VCaP (cell line): ENCODE measurements at regions not wholly inside any gene's neighbourhood (a gene's known extent, or its start where the extent isn't known, plus 50 kb on each side); places are given as distances from the start of the nearest gene placed in this dataset.

Experiments
- H3K27ac ChIP-seq: fragments of 450-650 bp; 2 replicates; pipeline ENCODE4 v1.5.1; 2017
- TF ChIP-seq, protein P1 (sequence below): fragments of 450-650 bp; conservative IDR thresholded peaks from 2 replicates; pipeline ENCODE4 v1.5.1; 2017; ENCODE audit warnings: mild to moderate bottlenecking, moderate library complexity

DNA sequence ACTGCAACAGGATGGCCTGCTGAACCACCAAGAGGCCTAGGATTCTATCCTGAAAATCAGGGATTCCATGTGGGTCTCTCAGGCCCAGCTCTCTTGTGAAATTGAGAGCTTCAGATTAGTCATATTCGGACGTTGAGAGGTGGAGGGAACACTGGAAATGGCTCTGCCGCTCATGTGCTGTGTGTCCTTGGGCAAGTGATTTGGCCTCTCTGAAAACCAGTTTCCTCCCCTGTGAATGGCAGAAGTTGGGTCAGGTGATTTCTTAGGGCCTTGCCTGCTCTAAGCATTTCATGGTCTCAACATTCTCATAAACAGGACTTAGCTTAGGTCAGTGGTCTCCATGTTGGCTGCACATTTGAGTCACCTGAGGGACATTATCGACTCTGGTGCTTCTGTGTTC, 470.1 kb downstream of the PREX1 start:
- TF ChIP-seq, protein P1, sequence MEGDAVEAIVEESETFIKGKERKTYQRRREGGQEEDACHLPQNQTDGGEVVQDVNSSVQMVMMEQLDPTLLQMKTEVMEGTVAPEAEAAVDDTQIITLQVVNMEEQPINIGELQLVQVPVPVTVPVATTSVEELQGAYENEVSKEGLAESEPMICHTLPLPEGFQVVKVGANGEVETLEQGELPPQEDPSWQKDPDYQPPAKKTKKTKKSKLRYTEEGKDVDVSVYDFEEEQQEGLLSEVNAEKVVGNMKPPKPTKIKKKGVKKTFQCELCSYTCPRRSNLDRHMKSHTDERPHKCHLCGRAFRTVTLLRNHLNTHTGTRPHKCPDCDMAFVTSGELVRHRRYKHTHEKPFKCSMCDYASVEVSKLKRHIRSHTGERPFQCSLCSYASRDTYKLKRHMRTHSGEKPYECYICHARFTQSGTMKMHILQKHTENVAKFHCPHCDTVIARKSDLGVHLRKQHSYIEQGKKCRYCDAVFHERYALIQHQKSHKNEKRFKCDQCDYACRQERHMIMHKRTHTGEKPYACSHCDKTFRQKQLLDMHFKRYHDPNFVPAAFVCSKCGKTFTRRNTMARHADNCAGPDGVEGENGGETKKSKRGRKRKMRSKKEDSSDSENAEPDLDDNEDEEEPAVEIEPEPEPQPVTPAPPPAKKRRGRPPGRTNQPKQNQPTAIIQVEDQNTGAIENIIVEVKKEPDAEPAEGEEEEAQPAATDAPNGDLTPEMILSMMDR, result no peak
- no peak overlapping the region for H3K27ac ChIP-seq

DNA sequence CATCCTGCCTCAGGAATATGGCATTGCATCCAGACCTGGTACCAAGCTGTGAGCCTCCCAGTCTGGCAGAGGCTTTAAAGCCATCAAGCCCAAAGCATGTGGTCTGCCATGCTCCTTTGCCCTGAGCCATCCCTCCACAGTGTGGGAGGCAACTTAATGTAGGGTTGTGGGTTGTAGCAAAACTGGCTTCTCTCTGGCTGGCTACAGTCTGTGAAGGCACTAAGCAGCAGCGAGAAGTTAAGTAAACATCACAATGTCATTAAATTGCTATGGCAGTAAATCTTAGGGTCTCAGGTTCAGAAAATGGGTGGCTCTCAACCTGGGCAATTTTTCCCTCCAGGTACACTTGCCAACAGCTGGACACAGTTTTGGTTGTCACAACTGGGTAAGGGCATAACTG, 472.9 kb downstream of the PREX1 start:
- TF ChIP-seq, protein P1, result no peak
- H3K27ac ChIP-seq, result no peak overlapping the region

DNA sequence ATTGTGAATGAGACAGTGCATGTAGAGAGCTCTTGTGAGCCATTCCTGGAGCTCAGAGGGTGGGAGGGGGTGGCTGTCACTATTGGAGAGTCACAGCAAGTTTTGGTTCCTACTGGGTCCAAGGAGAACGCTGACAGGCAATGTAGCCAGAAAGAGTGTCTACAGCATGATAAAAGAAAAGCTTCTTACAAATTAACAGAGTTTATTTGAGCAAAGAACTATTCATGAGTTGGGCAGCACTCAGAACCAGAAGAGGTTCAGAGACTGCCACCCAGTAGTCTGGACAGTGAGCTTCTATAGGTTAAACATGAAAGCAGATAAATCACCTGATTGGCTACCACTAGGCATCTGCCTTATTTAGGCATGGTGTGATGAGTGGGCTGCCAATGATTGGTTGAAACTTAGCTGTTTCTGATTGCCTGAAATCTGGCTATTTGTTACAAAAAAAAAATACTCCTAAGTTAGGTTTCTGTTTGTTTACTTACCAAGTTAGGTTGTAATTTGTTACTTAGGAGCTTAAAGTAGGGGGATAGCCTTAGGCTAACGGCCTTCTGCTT, 473.4 kb downstream of the PREX1 start:
- no peak overlapping the region for H3K27ac ChIP-seq
- TF ChIP-seq, protein P1, result no peak

DNA sequence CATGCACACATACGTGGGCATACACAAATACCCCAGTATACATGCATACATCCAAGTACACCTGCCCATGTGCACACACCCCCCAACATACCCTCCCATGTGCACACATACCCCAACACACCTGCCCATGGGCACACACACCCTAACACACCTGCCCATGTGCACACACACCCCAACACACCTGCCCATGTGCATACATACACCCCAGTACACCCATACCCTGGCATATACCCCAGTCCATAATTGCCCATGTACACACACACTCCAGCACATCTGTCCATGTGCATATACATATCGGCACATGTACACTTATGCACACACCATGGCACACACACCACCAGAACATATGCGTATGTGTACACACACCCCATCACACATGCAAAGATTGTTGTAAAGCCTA, 475.2 kb downstream of the PREX1 start:
- no peak overlapping the region for H3K27ac ChIP-seq
- TF ChIP-seq, protein P1, result no peak

DNA sequence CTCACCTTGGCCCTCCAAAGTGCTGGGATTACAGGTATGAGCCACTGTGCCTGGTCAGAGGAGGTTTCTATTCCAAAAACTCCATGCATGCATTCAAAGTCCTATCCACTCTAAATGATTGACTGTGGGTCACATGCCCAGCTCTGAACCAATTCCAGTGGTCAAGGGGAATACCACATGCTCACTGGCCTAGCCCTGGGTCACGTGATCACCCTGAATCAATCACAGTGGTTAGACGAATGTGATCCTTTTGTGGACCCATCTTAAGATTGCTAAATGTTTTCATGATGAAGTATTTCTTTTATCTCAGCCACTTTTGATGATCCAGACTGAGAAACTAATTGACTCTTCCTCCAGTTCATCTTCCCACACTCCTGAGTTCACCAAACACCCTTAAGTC, 475.8 kb downstream of the PREX1 start:
- TF ChIP-seq, protein P1, result no peak
- H3K27ac ChIP-seq, result no peak overlapping the region

DNA sequence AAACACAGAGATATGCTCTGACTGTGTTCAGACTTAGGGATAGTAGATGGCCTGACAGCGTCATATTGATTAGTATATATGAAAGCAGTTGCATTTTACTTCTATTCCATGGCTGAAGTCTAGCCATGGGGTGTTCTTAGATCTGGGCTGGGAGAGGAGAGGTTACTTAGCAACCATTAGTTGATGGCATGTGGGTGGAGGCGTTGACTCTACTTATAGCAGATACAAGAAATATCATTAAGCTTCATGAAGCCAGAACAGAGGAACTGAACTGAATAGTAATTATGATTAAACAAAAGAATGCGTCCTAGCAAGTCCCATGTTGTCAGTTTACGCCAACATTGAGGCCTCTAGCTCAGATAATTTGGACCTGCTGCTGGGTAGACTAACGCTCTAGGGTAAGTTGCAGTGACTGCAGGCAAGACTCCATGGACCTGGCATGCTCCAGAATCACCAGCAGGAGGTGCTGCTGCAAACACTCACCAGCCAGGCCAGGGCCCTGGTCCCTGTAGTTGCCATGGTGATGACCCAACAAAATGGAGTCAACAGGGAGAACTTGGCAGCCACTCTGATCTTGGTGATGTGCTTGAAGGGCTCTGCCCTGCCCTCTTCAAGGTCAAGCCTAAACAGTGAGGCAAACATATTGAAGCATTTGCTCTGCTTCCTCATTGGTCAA, 477.3 kb downstream of the PREX1 start:
- TF ChIP-seq, protein P1, result 0 out of 2 replicates have a peak, but pooled peaks have one; percentile 7
- H3K27ac ChIP-seq, result no peak overlapping the region

DNA sequence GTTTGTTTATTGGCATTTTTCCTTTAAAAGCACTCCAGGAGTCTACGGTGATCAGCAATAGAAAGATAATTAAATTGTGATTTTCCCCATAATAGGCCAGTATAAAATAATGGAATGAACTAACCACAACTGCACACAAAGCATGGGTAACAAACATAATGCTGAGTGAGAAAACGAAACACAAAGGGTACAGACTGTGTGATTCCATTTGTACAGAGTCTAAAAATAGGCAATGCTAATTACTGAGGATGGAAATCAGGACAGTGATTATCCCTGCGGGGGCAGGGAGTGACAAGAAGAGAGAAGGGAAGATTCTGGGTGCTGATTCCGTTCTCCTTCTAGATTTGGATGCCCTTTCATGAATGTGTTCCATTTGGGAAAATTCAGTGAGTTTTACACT, 478.1 kb downstream of the PREX1 start:
- H3K27ac ChIP-seq, result no peak overlapping the region
- TF ChIP-seq, protein P1, result no peak
